Osteocyte (in vitro differentiated cells): ENCODE measurements at regions not wholly inside any gene's neighbourhood (a gene's known extent, or its start where the extent isn't known, plus 50 kb on each side); places are given as distances from the start of the nearest gene placed in this dataset.

Experiments
- DNase-seq: peaks from one replicate; pipeline ENCODE4 v3.0.0; 2021; ENCODE audit warnings: mixed read lengths; ENCODE audit not compliant: unreplicated experiment; ENCODE audit errors: extremely low spot score
- H3K27ac Mint-ChIP-seq: one replicate; pipeline ENCODE4 v1.8.0; 2021; ENCODE audit warnings: mild to moderate bottlenecking, mixed read lengths; ENCODE audit not compliant: unreplicated experiment
- H3K27me3 Mint-ChIP-seq: one replicate; pipeline ENCODE4 v1.8.0; 2021; ENCODE audit warnings: mixed read lengths; ENCODE audit not compliant: unreplicated experiment
- H3K36me3 Mint-ChIP-seq: one replicate; pipeline ENCODE4 v1.8.0; 2021; ENCODE audit warnings: mixed read lengths; ENCODE audit not compliant: unreplicated experiment
- H3K4me1 Mint-ChIP-seq: one replicate; pipeline ENCODE4 v1.8.0; 2021; ENCODE audit warnings: mixed read lengths; ENCODE audit not compliant: unreplicated experiment
- H3K4me3 Mint-ChIP-seq: one replicate; pipeline ENCODE4 v1.8.0; 2021; ENCODE audit warnings: mild to moderate bottlenecking, moderate library complexity, mixed read lengths; ENCODE audit not compliant: unreplicated experiment
- H3K9me3 Mint-ChIP-seq: one replicate; pipeline ENCODE4 v1.8.0; 2021; ENCODE audit warnings: mixed read lengths; ENCODE audit not compliant: unreplicated experiment
- CTCF ChIP-seq: fragments of 200-600 bp; sonication (generic); IDR thresholded peaks from 2 replicates; pipeline ENCODE4 v1.5.0; 2021; ENCODE audit warnings: antibody characterized with exemption, mild to moderate bottlenecking, moderate library complexity

GRCh38 chr6:27158316-27158643, 89.2 kb upstream of the PRSS16 start:
- Mint-ChIP-seq H3K27me3 (peaks cover 4% of the 10 kb centered on the region), H3K9me3 (no peaks in the 10 kb centered on the region), H3K4me1 (peaks cover 17% of the 10 kb centered on the region), H3K27ac (no peak overlapping the region), H3K4me3 (peak overlapping the region; percentile 72), H3K36me3 (no peaks in the 10 kb centered on the region)
- TF ChIP-seq CTCF, result no peak
- DNase-seq, result no peak

GRCh38 chr6:27159725-27160124, 87.8 kb upstream of the PRSS16 start:
- peaks cover 17% of the 10 kb centered on the region for H3K4me1 Mint-ChIP-seq
- no peak overlapping the region for H3K27ac Mint-ChIP-seq
- H3K9me3 Mint-ChIP-seq, result no peaks in the 10 kb centered on the region
- no peak for TF ChIP-seq CTCF
- H3K4me3 Mint-ChIP-seq, result no peak overlapping the region
- H3K36me3 Mint-ChIP-seq, result no peaks in the 10 kb centered on the region
- DNase-seq, result no peak
- peaks cover 4% of the 10 kb centered on the region for H3K27me3 Mint-ChIP-seq

- Mint-ChIP-seq H3K36me3 (no peaks in the 10 kb centered on the region), H3K9me3 (no peaks in the 10 kb centered on the region), H3K4me1 (peaks cover 17% of the 10 kb centered on the region), H3K4me3 (no peak overlapping the region), H3K27ac (no peak overlapping the region), H3K27me3 (peaks cover 4% of the 10 kb centered on the region)
- TF ChIP-seq CTCF, result no peak
- no peak for DNase-seq
Observed at GRCh38 chr6:27161115-27161514, 86.4 kb upstream of the PRSS16 start.

- peaks cover 4% of the 10 kb centered on the region for H3K27me3 Mint-ChIP-seq
- peak overlapping the region; percentile 32 for H3K27ac Mint-ChIP-seq
- H3K4me3 Mint-ChIP-seq, result no peak overlapping the region
Observed at GRCh38 chr6:27161603-27161945, 85.9 kb upstream of the PRSS16 start.

GRCh38 chr6:27161946-27162603, 85.4 kb upstream of the PRSS16 start:
- Mint-ChIP-seq H3K36me3 (no peaks in the 10 kb centered on the region), H3K4me1 (peaks cover 14% of the 10 kb centered on the region), H3K27ac (peak overlapping the region; percentile 32), H3K9me3 (no peaks in the 10 kb centered on the region), H3K4me3 (no peak overlapping the region), H3K27me3 (peaks cover 4% of the 10 kb centered on the region)
- TF ChIP-seq CTCF, result peak; percentile 71
- DNase-seq, result no peak

More at GRCh38 chr6:27161603-27161945, 85.9 kb upstream of the PRSS16 start:
- Mint-ChIP-seq H3K9me3 (no peaks in the 10 kb centered on the region), H3K4me1 (peaks cover 17% of the 10 kb centered on the region), H3K36me3 (no peaks in the 10 kb centered on the region)
- no peak for TF ChIP-seq CTCF
- DNase-seq, result no peak
